HCT116 (cell line): ENCODE measurements at regions not wholly inside any gene's neighbourhood (a gene's known extent, or its start where the extent isn't known, plus 50 kb on each side); places are given as distances from the start of the nearest gene placed in this dataset.
"Not testable (repeated sequence)": the region's sequence is repeated elsewhere in the genome, so short reads cannot be mapped to it uniquely, and the experiment has no call there.

Experiments used
- CBX3 ChIP-seq: IDR thresholded peaks from 2 replicates; pipeline ENCODE4 v1.6.1; 2012; ENCODE audit warnings: low read depth
- CEBPB ChIP-seq: IDR thresholded peaks from 2 replicates; pipeline ENCODE4 v1.6.1; 2012; ENCODE audit warnings: low read depth
- CTCF ChIP-seq, 3 experiments: fragments of 200-600 bp in 1 of 3; sonication (generic) in 1 of 3; IDR thresholded peaks in 2 of 3; conservative IDR thresholded peaks in 1 of 3; 2 replicates each; pipeline ENCODE4 v1.5.1; 2012 to 2017; ENCODE audit warnings: low read depth in 2 of 3, low read length in 2 of 3, antibody characterized with exemption in 1 of 3, borderline replicate concordance in 1 of 3, control low read depth in 1 of 3, mild to moderate bottlenecking in 1 of 3, mixed read lengths in 1 of 3, mixed run types in 1 of 3, moderate library complexity in 1 of 3; ENCODE audit not compliant: insufficient read depth in 1 of 3
- ELF1 ChIP-seq: IDR thresholded peaks from 2 replicates; pipeline ENCODE4 v1.6.1; 2012; ENCODE audit warnings: low read depth, borderline replicate concordance
- EZH2 ChIP-seq: fragments of 200-600 bp; sonication (generic); IDR thresholded peaks from 2 replicates; pipeline ENCODE4 v1.6.1; 2017; ENCODE audit warnings: antibody characterized with exemption, mixed run types
- EZH2phosphoT487 ChIP-seq: fragments of 200-600 bp; IDR thresholded peaks from 2 replicates; pipeline ENCODE4 v1.6.1; 2018; ENCODE audit warnings: antibody characterized with exemption, borderline replicate concordance
- POLR2A ChIP-seq: IDR thresholded peaks from 2 replicates; pipeline ENCODE4 v1.7.0; 2011; ENCODE audit warnings: borderline replicate concordance; ENCODE audit not compliant: insufficient read depth, insufficient read length; ENCODE audit errors: extremely low read depth
- POLR2AphosphoS5 ChIP-seq: IDR thresholded peaks from 2 replicates; pipeline ENCODE4 v1.6.1; 2011; ENCODE audit warnings: mild to moderate bottlenecking, low read depth, low read length, moderate library complexity
- RAD21 ChIP-seq: IDR thresholded peaks from 2 replicates; pipeline ENCODE4 v1.6.1; 2012; ENCODE audit warnings: low read depth, mild to moderate bottlenecking
- REST ChIP-seq: IDR thresholded peaks from 2 replicates; pipeline ENCODE4 v1.6.1; 2012; ENCODE audit warnings: low read depth
- SIN3A ChIP-seq: IDR thresholded peaks from 2 replicates; pipeline ENCODE4 v1.6.1; 2012; ENCODE audit warnings: low read depth
- SRF ChIP-seq: IDR thresholded peaks from 2 replicates; pipeline ENCODE4 v1.6.1; 2012; ENCODE audit warnings: low read depth

GRCh38 chr22:27254063-27254462 lies 547.5 kb downstream of the MN1 start:
- TF ChIP-seq POLR2AphosphoS5; EZH2; CTCF (IDR thresholded peaks at IDR 0.05 in 2 of 3, conservative IDR thresholded peaks at IDR 0.05 in 1 of 3; ENCODE audit: borderline replicate concordance in 1 of 3, insufficient read depth in 1 of 3, low read depth in 2 of 3, low read length in 2 of 3); POLR2A; CEBPB; ELF1; REST; RAD21; EZH2phosphoT487; CBX3; SRF; SIN3A: not testable (repeated sequence)
